ENCODE measurements at regions not wholly inside any gene's neighbourhood (a gene's known extent, or its start where the extent isn't known, plus 50 kb on each side); places are given as distances from the start of the nearest gene placed in this dataset.
"Not testable (repeated sequence)": the region's sequence is repeated elsewhere in the genome, so short reads cannot be mapped to it uniquely, and the experiment has no call there.

GRCh38 chr5:103990064-103990463 lies 427.5 kb upstream of the NUDT12 start:
- FAIRE-seq (no peak), DNase-seq (ENCODE audit: extremely low spot score, insufficient read length, low read depth) (no peak)

- FAIRE-seq (no peak), DNase-seq (ENCODE audit: extremely low spot score, insufficient read length, low read depth) (no peak)
These were observed 419.0 kb upstream of the NUDT12 start for GRCh38 chr5:103981592-103981991.

GRCh38 chr5:103973669-103974068 lies 411.1 kb upstream of the NUDT12 start:
- DNase-seq (ENCODE audit: extremely low spot score, insufficient read length, low read depth) (no peak), FAIRE-seq (no peak)

GRCh38 chr5:103966295-103966694 lies 403.7 kb upstream of the NUDT12 start:
- not testable (repeated sequence) for FAIRE-seq; DNase-seq (ENCODE audit: extremely low spot score, insufficient read length, low read depth)

- DNase-seq (ENCODE audit: extremely low spot score, insufficient read length, low read depth): no peak
- no peak for FAIRE-seq
These were observed 399.4 kb upstream of the NUDT12 start for GRCh38 chr5:103962023-103962422.

- DNase-seq (ENCODE audit: extremely low spot score, insufficient read length, low read depth) (no peak), FAIRE-seq (no peak)
These were observed 391.2 kb upstream of the NUDT12 start for GRCh38 chr5:103953601-103954382.

GRCh38 chr5:103951776-103952175 lies 389.2 kb upstream of the NUDT12 start:
- DNase-seq (ENCODE audit: extremely low spot score, insufficient read length, low read depth): no peak

GRCh38 chr5:103943230-103943629 lies 380.6 kb upstream of the NUDT12 start:
- FAIRE-seq: no peak
- DNase-seq (ENCODE audit: extremely low spot score, insufficient read length, low read depth): no peak

More at GRCh38 chr5:103951776-103952175, 389.2 kb upstream of the NUDT12 start:
- no peak for FAIRE-seq

GRCh38 chr5:103942587-103943186 lies 380.1 kb upstream of the NUDT12 start:
- no peak for DNase-seq (ENCODE audit: extremely low spot score, insufficient read length, low read depth)
- FAIRE-seq: no peak

GRCh38 chr5:103941596-103941995 lies 379.0 kb upstream of the NUDT12 start:
- DNase-seq (ENCODE audit: extremely low spot score, insufficient read length, low read depth) (no peak), FAIRE-seq (no peak)

GRCh38 chr5:103938146-103938695 lies 375.6 kb upstream of the NUDT12 start:
- DNase-seq (ENCODE audit: extremely low spot score, insufficient read length, low read depth) (no peak), FAIRE-seq (no peak)

GRCh38 chr5:103929338-103930013 lies 366.9 kb upstream of the NUDT12 start:
- FAIRE-seq: no peak

GRCh38 chr5:103927739-103928138 lies 365.1 kb upstream of the NUDT12 start:
- DNase-seq (ENCODE audit: extremely low spot score, insufficient read length, low read depth): no peak
- no peak for FAIRE-seq

More at GRCh38 chr5:103929338-103930013, 366.9 kb upstream of the NUDT12 start:
- no peak for DNase-seq (ENCODE audit: extremely low spot score, insufficient read length, low read depth)

- no peak for FAIRE-seq
- no peak for DNase-seq (ENCODE audit: extremely low spot score, insufficient read length, low read depth)
These were observed 361.1 kb upstream of the NUDT12 start for GRCh38 chr5:103923616-103924168.

GRCh38 chr5:103919506-103919905 lies 356.9 kb upstream of the NUDT12 start:
- no peak for FAIRE-seq
- DNase-seq (ENCODE audit: extremely low spot score, insufficient read length, low read depth): no peak

- no peak for FAIRE-seq
- no peak for DNase-seq (ENCODE audit: extremely low spot score, insufficient read length, low read depth)
These were observed 356.2 kb upstream of the NUDT12 start for GRCh38 chr5:103918668-103919367.

GRCh38 chr5:103915081-103915480 lies 352.5 kb upstream of the NUDT12 start:
- FAIRE-seq (no peak), DNase-seq (ENCODE audit: extremely low spot score, insufficient read length, low read depth) (no peak)

- FAIRE-seq: no peak
- no peak for DNase-seq (ENCODE audit: extremely low spot score, insufficient read length, low read depth)
These were observed 348.2 kb upstream of the NUDT12 start for GRCh38 chr5:103910786-103911185.

- no peak for FAIRE-seq
- DNase-seq (ENCODE audit: extremely low spot score, insufficient read length, low read depth): no peak
These were observed 347.4 kb upstream of the NUDT12 start for GRCh38 chr5:103910011-103910410.

- FAIRE-seq: no peak
- no peak for DNase-seq (ENCODE audit: extremely low spot score, insufficient read length, low read depth)
These were observed 346.8 kb upstream of the NUDT12 start for GRCh38 chr5:103909391-103909790.
